ENCODE measurements at regions not wholly inside any gene's neighbourhood (a gene's known extent, or its start where the extent isn't known, plus 50 kb on each side); places are given as distances from the start of the nearest gene placed in this dataset.
"Not testable (repeated sequence)": the region's sequence is repeated elsewhere in the genome, so short reads cannot be mapped to it uniquely, and the experiment has no call there.

- Mint-ChIP-seq H3K27ac (no peak overlapping the region), H3K4me1 (ENCODE audit: low read depth) (no peaks in the 10 kb centered on the region), H3K9me3 (no peaks in the 10 kb centered on the region), H3K36me3 (ENCODE audit: low read depth) (no peaks in the 10 kb centered on the region), H3K27me3 (no peaks in the 10 kb centered on the region), H3K4me3 (no peak overlapping the region)
- no peak for DNase-seq
Observed at GRCh38 chr7:11957956-11958355, 126.0 kb upstream of the THSD7A start.

- no peaks in the 10 kb centered on the region for H3K9me3 Mint-ChIP-seq
- no peak overlapping the region for H3K4me3 Mint-ChIP-seq
- H3K36me3 Mint-ChIP-seq (ENCODE audit: low read depth), result no peaks in the 10 kb centered on the region
Observed at GRCh38 chr7:11959121-11959520, 127.1 kb upstream of the THSD7A start.

GRCh38 chr7:11960621-11961020, 128.6 kb upstream of the THSD7A start:
- no peak for DNase-seq
- no peak overlapping the region for H3K27ac Mint-ChIP-seq
- H3K36me3 Mint-ChIP-seq (ENCODE audit: low read depth), result no peaks in the 10 kb centered on the region
- no peak overlapping the region for H3K4me3 Mint-ChIP-seq
- H3K4me1 Mint-ChIP-seq (ENCODE audit: low read depth), result no peaks in the 10 kb centered on the region
- H3K9me3 Mint-ChIP-seq, result no peaks in the 10 kb centered on the region
- H3K27me3 Mint-ChIP-seq, result no peaks in the 10 kb centered on the region

More at GRCh38 chr7:11959121-11959520, 127.1 kb upstream of the THSD7A start:
- DNase-seq, result no peak
- Mint-ChIP-seq H3K27me3 (no peaks in the 10 kb centered on the region), H3K4me1 (ENCODE audit: low read depth) (no peaks in the 10 kb centered on the region), H3K27ac (no peak overlapping the region)

GRCh38 chr7:11969643-11970042, 137.6 kb upstream of the THSD7A start:
- H3K27me3 Mint-ChIP-seq, result no peaks in the 10 kb centered on the region
- no peak for DNase-seq
- H3K4me3 Mint-ChIP-seq, result no peak overlapping the region
- no peaks in the 10 kb centered on the region for H3K36me3 Mint-ChIP-seq (ENCODE audit: low read depth)
- no peaks in the 10 kb centered on the region for H3K9me3 Mint-ChIP-seq
- H3K4me1 Mint-ChIP-seq (ENCODE audit: low read depth), result no peaks in the 10 kb centered on the region
- no peak overlapping the region for H3K27ac Mint-ChIP-seq

- no peak for DNase-seq
- no peaks in the 10 kb centered on the region for H3K27me3 Mint-ChIP-seq
Observed at GRCh38 chr7:11970132-11970531, 138.1 kb upstream of the THSD7A start.

GRCh38 chr7:11985376-11985775, 153.4 kb upstream of the THSD7A start:
- Mint-ChIP-seq H3K4me1 (ENCODE audit: low read depth) (no peaks in the 10 kb centered on the region), H3K27me3 (no peaks in the 10 kb centered on the region), H3K27ac (no peak overlapping the region), H3K36me3 (ENCODE audit: low read depth) (no peaks in the 10 kb centered on the region), H3K4me3 (no peak overlapping the region), H3K9me3 (peaks cover 15% of the 10 kb centered on the region)
- DNase-seq, result no peak

More at GRCh38 chr7:11970132-11970531, 138.1 kb upstream of the THSD7A start:
- Mint-ChIP-seq H3K27ac (no peak overlapping the region), H3K4me1 (ENCODE audit: low read depth) (no peaks in the 10 kb centered on the region), H3K36me3 (ENCODE audit: low read depth) (no peaks in the 10 kb centered on the region), H3K9me3 (no peaks in the 10 kb centered on the region), H3K4me3 (no peak overlapping the region)

GRCh38 chr7:11985971-11986370, 154.0 kb upstream of the THSD7A start:
- no peak for DNase-seq
- Mint-ChIP-seq H3K36me3 (ENCODE audit: low read depth) (no peaks in the 10 kb centered on the region), H3K4me1 (ENCODE audit: low read depth) (no peaks in the 10 kb centered on the region), H3K27ac (no peak overlapping the region), H3K9me3 (peaks cover 15% of the 10 kb centered on the region), H3K4me3 (no peak overlapping the region), H3K27me3 (no peaks in the 10 kb centered on the region)

- no peak for DNase-seq
- no peaks in the 10 kb centered on the region for H3K27me3 Mint-ChIP-seq
- H3K4me3 Mint-ChIP-seq, result no peak overlapping the region
- no peaks in the 10 kb centered on the region for H3K36me3 Mint-ChIP-seq (ENCODE audit: low read depth)
- no peaks in the 10 kb centered on the region for H3K4me1 Mint-ChIP-seq (ENCODE audit: low read depth)
- no peak overlapping the region for H3K27ac Mint-ChIP-seq
- peaks cover 4% of the 10 kb centered on the region for H3K9me3 Mint-ChIP-seq
Observed at GRCh38 chr7:11988186-11988585, 156.2 kb upstream of the THSD7A start.

- Mint-ChIP-seq H3K9me3 (no peaks in the 10 kb centered on the region), H3K27ac (no peak overlapping the region), H3K36me3 (ENCODE audit: low read depth) (no peaks in the 10 kb centered on the region), H3K4me3 (no peak overlapping the region), H3K27me3 (no peaks in the 10 kb centered on the region), H3K4me1 (ENCODE audit: low read depth) (no peaks in the 10 kb centered on the region)
- no peak for DNase-seq
Observed at GRCh38 chr7:12002428-12002827, 170.4 kb upstream of the THSD7A start.

- Mint-ChIP-seq H3K4me1 (ENCODE audit: low read depth) (no peaks in the 10 kb centered on the region), H3K36me3 (ENCODE audit: low read depth) (no peaks in the 10 kb centered on the region)
Observed at GRCh38 chr7:12004581-12004980, 172.6 kb upstream of the THSD7A start.

GRCh38 chr7:12007576-12007975, 175.6 kb upstream of the THSD7A start:
- Mint-ChIP-seq H3K27me3 (no peaks in the 10 kb centered on the region), H3K9me3 (no peaks in the 10 kb centered on the region), H3K27ac (no peak overlapping the region), H3K36me3 (ENCODE audit: low read depth) (no peaks in the 10 kb centered on the region), H3K4me3 (no peak overlapping the region), H3K4me1 (ENCODE audit: low read depth) (no peaks in the 10 kb centered on the region)
- DNase-seq, result no peak

More at GRCh38 chr7:12004581-12004980, 172.6 kb upstream of the THSD7A start:
- no peak overlapping the region for H3K4me3 Mint-ChIP-seq
- no peak overlapping the region for H3K27ac Mint-ChIP-seq
- H3K27me3 Mint-ChIP-seq, result no peaks in the 10 kb centered on the region
- no peak for DNase-seq
- no peaks in the 10 kb centered on the region for H3K9me3 Mint-ChIP-seq

- DNase-seq, result no peak
- Mint-ChIP-seq H3K27ac (no peak overlapping the region), H3K36me3 (ENCODE audit: low read depth) (no peaks in the 10 kb centered on the region), H3K27me3 (no peaks in the 10 kb centered on the region), H3K9me3 (no peaks in the 10 kb centered on the region), H3K4me3 (no peak overlapping the region), H3K4me1 (ENCODE audit: low read depth) (no peaks in the 10 kb centered on the region)
Observed at GRCh38 chr7:12013983-12014382, 182.0 kb upstream of the THSD7A start.

- Mint-ChIP-seq H3K27ac (no peak overlapping the region), H3K36me3 (ENCODE audit: low read depth) (no peaks in the 10 kb centered on the region), H3K4me3 (no peak overlapping the region), H3K4me1 (ENCODE audit: low read depth) (no peaks in the 10 kb centered on the region), H3K27me3 (no peaks in the 10 kb centered on the region), H3K9me3 (no peaks in the 10 kb centered on the region)
- DNase-seq, result no peak
Observed at GRCh38 chr7:12016439-12016838, 184.4 kb upstream of the THSD7A start.

- Mint-ChIP-seq H3K4me3 (no peak overlapping the region), H3K9me3 (no peaks in the 10 kb centered on the region), H3K36me3 (ENCODE audit: low read depth) (no peaks in the 10 kb centered on the region), H3K27me3 (peaks cover 3% of the 10 kb centered on the region), H3K27ac (no peak overlapping the region), H3K4me1 (ENCODE audit: low read depth) (no peaks in the 10 kb centered on the region)
- no peak for DNase-seq
Observed at GRCh38 chr7:12017046-12017445, 185.0 kb upstream of the THSD7A start.

- H3K27me3 Mint-ChIP-seq; DNase-seq; H3K36me3 Mint-ChIP-seq (ENCODE audit: low read depth); H3K4me3 Mint-ChIP-seq; H3K4me1 Mint-ChIP-seq (ENCODE audit: low read depth); H3K9me3 Mint-ChIP-seq; H3K27ac Mint-ChIP-seq: not testable (repeated sequence)
Observed at GRCh38 chr7:12022011-12022410, 189.1 kb upstream of the TMEM106B start.

- Mint-ChIP-seq H3K4me3 (no peak overlapping the region), H3K36me3 (ENCODE audit: low read depth) (no peaks in the 10 kb centered on the region), H3K9me3 (no peaks in the 10 kb centered on the region), H3K4me1 (ENCODE audit: low read depth) (no peaks in the 10 kb centered on the region), H3K27me3 (peaks cover 13% of the 10 kb centered on the region), H3K27ac (no peak overlapping the region)
- DNase-seq, result no peak
Observed at GRCh38 chr7:12025246-12025645, 185.8 kb upstream of the TMEM106B start.

Data from activated T-cell treated with anti-CD3 and anti-CD28 coated beads, Interleukin-2, amount 50 U/mL, for 24 hours (primary cell).